T-helper 2 cell treated with Interferon-gamma antibody and Interleukin-4, amounts not matched to agents 100 ng/mL and 5 ng/mL, for 36 hours (primary cell): ENCODE measurements at regions not wholly inside any gene's neighbourhood (a gene's known extent, or its start where the extent isn't known, plus 50 kb on each side); places are given as distances from the start of the nearest gene placed in this dataset.
"Not testable (repeated sequence)": the region's sequence is repeated elsewhere in the genome, so short reads cannot be mapped to it uniquely, and the experiment has no call there.

Experiments
- intact Hi-C: fragments of 100-400 bp; cut with micrococcal nuclease; formaldehyde crosslinking; loops from one replicate; pipeline ENCODE4 v1.15.1; 2023

DNA sequence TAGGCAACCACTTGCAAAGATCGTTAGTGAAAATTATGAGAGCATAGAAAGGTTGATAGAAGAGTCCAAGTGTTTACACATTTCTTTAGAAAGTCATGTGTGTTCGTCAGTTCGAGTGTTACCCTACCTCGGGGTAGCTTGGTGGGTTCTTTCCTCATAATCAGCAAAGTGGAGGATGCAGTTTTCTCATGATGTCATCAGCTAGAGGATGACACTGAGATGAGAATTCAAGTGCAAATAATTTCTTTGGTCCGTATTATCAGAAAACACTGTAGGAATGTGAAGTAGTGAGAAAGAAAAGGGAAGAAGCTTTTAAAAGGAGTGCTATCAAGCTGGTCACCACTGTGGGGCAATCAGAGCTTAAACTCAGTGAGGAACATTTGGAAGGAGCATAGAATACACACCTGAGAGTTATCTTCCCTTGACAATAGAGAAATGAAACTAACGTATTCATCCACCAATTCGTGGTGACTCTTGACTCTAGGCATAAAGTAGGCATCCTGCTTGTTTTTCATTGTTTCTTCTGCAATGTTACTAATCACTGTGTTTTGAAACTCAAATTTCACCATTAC, 1340.9 kb upstream of the TMEM132C start:
- intact Hi-C loops, result no loop called here

- intact Hi-C loops, result no loop called here
Observed at GRCh38 chr12:126930234-126930633, 1336.7 kb upstream of the TMEM132C start.

- intact Hi-C loops, result no loop called here
Observed at GRCh38 chr12:126932156-126932555, 1334.8 kb upstream of the TMEM132C start.

DNA sequence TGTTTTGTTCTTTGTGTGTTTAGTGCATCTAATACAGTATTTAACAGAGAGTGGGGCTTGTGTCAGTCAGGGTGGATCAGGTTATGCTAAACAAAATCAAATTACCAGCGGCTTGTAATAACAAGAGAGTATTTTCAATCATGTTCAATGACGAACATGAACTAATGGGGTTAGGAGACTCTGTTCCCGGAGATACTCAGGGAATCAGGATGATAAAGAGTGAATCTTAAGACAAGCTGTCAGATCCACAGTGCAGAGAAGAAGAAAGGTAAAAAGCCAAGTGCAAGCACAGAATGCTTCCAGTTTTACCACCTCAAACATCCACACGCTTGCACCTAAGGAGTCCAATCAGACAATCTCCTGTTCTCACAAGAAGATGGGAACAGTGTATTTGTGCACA, 1331.5 kb upstream of the TMEM132C start:
- intact Hi-C loops, result no loop called here

- intact Hi-C loops, result no loop called here
Observed at GRCh38 chr12:126936181-126936851, 1330.7 kb upstream of the TMEM132C start.

GRCh38 chr12:126937431-126937830, 1329.5 kb upstream of the TMEM132C start:
- intact Hi-C loops, result no loop called here

DNA sequence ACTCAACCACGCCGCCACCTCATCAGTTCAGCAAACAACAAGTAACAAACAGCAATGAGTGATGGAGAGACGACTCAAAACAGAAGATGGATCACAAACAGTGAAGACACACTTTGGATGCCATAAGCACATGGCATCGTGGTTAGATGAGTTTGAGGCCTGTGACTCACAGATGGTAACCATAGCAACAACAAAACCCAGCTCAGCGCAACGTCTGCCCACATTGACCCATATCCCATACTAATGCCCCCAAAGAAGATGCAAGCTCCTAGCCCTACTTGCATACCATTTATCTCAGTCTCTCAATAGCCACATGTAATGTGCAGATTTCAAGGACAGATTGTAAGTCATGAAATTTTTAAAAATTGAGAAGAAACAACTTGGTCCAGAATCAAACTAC, 1322.3 kb upstream of the TMEM132C start:
- intact Hi-C loops, result no loop called here

- intact Hi-C loops, result not testable (repeated sequence)
Observed at GRCh38 chr12:126946958-126947357, 1320.0 kb upstream of the TMEM132C start.

GRCh38 chr12:126949558-126949957, 1317.4 kb upstream of the TMEM132C start:
- intact Hi-C loops, result no loop called here

DNA sequence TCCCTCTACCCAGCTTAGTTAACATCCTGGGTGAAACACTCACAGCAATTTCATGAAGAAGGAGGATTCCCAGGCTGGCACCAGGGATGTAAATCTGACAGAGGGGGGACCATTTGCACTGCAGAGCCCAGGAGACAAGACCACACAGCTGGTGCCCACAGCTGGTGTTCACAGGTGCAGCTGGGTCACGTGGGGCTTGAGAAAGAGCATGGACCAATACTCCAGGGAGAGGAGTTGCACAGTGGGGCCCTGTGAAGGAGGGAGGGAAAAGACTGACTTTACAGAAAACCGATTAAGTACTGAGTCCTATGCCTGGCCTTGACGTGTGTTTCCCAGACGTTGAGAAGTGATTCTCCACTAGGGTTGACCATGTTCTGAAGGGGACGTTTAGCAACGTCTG, 1316.7 kb upstream of the TMEM132C start:
- intact Hi-C loops, result no loop called here

DNA sequence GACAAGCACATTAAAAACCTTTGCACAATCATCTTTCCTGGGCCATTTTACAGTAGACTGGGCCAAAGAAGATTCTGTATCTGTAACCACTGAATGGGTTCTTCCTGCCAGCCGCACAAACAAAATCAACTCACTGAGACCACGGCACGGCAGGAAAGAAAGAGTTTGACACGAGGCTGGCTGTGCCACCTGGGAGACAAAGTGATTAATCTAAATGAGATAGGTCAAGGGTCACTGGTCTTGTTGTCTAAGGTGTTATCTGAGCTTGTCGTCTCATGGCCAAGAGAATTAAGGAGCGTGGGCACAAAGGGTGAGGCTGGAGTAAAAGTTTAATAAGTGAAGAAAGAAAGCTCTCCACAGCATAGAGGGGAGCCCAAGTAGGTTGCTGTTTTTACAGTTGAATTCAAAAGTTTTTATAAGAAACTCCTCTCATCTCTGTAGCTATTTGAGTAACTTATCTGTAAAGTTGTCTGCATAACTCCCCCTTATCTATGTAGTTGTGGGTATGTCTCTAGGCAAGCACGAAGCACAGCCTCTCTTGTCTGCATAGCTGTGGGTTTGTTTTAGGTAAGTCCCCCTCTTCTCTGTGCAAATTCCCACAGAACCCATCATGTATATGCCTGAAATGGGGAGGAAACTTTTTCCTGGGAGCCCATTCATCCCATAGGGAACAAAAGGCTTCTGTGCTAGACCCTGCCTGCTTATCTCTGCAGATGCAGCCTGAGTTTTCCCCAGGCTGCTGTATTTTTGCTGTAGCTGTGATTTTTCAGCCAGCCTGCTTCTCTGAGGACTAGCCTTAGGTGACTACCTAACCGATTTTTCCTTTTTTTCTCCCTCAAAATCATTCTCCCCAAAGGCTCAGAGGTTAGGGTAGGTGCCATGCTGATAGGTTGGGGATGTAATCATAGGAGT, 1314.6 kb upstream of the TMEM132C start:
- intact Hi-C loops, result no loop called here

DNA sequence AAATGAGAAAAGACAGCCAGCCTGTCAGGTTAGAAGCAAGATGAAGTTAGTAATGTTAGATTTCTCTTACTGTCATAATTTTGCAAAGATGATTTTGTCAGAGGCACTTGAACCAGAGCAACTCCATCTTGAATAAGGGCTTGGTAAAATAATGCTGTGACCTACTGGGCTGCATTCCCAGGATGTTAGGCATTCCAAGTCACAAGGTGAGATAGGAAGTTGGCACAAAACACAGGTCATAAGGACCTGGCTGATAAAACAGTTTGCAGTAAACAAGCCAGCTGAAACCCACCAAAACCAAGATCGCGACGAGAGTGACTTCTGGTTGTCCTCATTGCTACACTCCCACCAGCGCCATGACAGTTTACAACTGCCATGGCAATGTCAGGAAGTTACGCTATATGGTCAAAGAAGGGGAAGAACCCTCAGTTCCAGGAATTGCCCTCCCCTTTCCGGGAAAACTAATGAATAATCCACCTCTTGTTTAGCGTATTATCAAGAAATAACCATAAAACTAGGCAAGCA, 1313.5 kb upstream of the TMEM132C start:
- intact Hi-C loops, result no loop called here

DNA sequence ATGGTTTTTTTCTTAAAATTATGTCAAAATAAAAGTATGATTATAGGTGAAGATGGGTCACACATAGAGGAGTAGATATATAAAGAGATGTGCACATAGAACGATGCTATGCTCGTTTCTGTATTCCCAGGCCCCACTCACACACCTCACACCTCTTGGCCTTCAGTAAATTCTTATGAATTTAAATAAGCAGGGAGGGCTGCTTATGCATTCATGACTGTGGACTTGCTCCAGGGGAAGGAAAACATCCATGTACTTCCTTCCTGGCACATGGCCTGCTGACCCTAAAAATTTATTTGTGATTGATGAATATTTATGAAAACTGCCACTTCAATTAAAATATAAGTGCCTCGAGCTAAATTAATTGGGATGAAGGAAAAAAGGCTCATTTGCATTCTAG, 1306.7 kb upstream of the TMEM132C start:
- intact Hi-C loops, result no loop called here

- intact Hi-C loops, result no loop called here
Observed at GRCh38 chr12:126960709-126961108, 1306.3 kb upstream of the TMEM132C start.

DNA sequence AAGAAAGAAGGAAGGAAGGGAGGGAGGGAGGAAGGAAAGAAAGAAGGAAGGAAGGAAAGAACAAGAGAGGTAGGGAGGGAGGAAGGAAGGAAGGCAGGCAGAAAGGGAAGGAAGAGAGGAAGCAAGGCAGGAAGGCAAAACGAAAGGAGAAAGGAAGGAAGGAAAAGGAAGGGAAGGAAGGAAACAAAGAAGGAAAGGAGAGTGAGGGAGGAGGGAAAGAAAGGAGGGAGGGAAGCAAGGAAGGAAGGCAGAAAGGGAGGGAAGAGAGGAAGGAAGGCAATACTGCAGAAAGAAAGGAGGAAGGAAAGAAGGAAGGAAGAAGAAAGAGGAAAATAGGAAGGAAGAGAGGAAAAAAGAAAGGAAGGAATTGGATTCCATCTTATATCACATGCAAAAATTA, 1303.1 kb upstream of the TMEM132C start:
- intact Hi-C loops, result no loop called here

DNA sequence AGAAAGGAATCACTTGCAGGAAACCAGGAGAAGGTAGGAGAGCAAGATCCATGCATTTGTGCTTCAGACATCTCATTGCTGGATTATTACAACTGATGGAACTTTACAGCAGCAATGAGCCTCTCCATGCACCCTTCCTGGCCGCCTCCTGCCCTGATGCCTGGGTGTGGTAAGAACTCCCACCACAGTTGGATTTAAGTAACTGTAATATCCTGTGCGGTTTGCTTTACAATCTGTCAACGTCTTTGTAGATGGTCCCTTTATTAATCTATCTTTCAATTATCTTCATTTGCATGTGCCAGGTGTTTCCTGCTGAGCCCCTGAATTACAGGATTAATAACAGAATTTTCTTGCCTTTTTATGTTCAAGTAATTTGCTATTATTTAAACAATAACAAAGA, 1300.5 kb upstream of the TMEM132C start:
- intact Hi-C loops, result no loop called here

DNA sequence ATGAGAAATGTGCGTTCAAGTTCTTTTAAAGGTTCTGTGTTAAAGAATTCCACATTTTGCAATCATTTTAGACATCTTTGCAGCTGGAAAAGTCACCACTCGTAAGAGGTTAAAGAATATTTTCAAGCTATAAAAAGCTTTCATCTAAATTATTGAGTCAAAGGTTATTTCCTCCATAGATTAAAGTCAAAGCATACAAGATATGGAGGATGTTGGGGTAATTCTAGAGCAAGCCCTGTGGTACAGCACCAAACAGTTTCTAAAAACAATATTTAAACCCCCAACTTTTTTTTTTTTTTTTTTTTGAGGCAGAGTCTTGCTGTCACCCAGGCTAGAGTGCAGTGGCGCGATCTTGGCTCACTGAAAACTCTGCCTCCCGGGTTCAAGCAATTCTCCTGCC, 1299.8 kb upstream of the TMEM132C start:
- intact Hi-C loops, result no loop called here

DNA sequence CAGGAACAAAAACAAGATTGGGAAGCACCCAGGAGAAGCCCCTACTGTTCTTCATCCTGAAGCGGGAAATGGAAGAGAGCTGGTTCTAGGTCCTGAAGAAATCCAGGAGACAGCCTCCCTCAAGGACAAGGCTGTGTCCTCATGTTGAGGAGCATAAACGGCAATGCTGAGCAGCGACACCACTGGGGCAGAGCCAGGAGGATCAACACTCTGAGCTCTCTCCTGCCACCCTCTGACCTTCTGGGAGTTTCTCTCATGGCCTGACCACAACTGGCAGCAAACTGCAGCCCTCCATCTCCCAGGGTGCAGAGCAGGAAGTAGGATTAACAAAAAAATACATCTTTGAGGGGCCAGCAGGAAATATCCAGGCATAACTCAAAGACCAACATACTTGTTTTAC, 1292.2 kb upstream of the TMEM132C start:
- intact Hi-C loops, result no loop called here

- intact Hi-C loops, result no loop called here
Observed at GRCh38 chr12:126976579-126976978, 1290.4 kb upstream of the TMEM132C start.

GRCh38 chr12:126979564-126979963, 1287.4 kb upstream of the TMEM132C start:
- intact Hi-C loops, result not testable (repeated sequence)

- intact Hi-C loops, result no loop called here
Observed at GRCh38 chr12:126982707-126983106, 1284.3 kb upstream of the TMEM132C start.

- intact Hi-C loops, result not testable (repeated sequence)
Observed at GRCh38 chr12:126983735-126984134, 1283.2 kb upstream of the TMEM132C start.
